ENCODE measurements at regions not wholly inside any gene's neighbourhood (a gene's known extent, or its start where the extent isn't known, plus 50 kb on each side); places are given as distances from the start of the nearest gene placed in this dataset.

GRCh38 chr7:50857804-50858489, 75.3 kb upstream of the GRB10 start:
- H3K4me2 ChIP-seq = no peak overlapping the region
- no peak overlapping the region for H3K4me3 ChIP-seq
- TF ChIP-seq CTCF (IDR thresholded peaks at IDR 0.05; ENCODE audit: poor library complexity) = no peak
- no peak for TF ChIP-seq EZH2 (IDR thresholded peaks at IDR 0.05; ENCODE audit: borderline replicate concordance)
- TF ChIP-seq EZH2phosphoT487 (IDR thresholded peaks at IDR 0.05; ENCODE audit: low read depth, severe bottlenecking, unreplicated experiment) = no peak
- H3K9me2 ChIP-seq (replicated peaks; ENCODE audit: insufficient read depth) = no peaks in the 10 kb centered on the region
- H4K20me1 ChIP-seq (ENCODE audit: insufficient read depth, poor library complexity, severe bottlenecking) = no peaks in the 10 kb centered on the region
- no peaks in the 10 kb centered on the region for H3K27me3 ChIP-seq
- H2AFZ ChIP-seq = no peak overlapping the region
- no peak overlapping the region for H3K27ac ChIP-seq
- no peaks in the 10 kb centered on the region for H3K36me3 ChIP-seq (replicated peaks; ENCODE audit: insufficient read depth, low read depth)
- WGBS (ENCODE audit: low lambda C conversion rate, missing lambda C conversion rate) = 91% methylated on average over 6 of the region's 6 CpGs
- no peaks in the 10 kb centered on the region for H3K79me2 ChIP-seq
- DNase-seq (ENCODE audit: low spot score) = no peak
- H3K9me3 ChIP-seq (ENCODE audit: low read depth) = no peaks in the 10 kb centered on the region
- H3K4me1 ChIP-seq (ENCODE audit: insufficient read depth) = no peaks in the 10 kb centered on the region

GRCh38 chr7:50856806-50857205, 74.1 kb upstream of the GRB10 start:
- no peak for DNase-seq (ENCODE audit: low spot score)
- no peaks in the 10 kb centered on the region for H3K27me3 ChIP-seq
- WGBS (ENCODE audit: low lambda C conversion rate, missing lambda C conversion rate) = 84% methylated on average over 5 of the region's 5 CpGs

GRCh38 chr7:50856231-50856630, 73.5 kb upstream of the GRB10 start:
- WGBS (ENCODE audit: low lambda C conversion rate, missing lambda C conversion rate) = 94% methylated on average over 4 of the region's 4 CpGs
- no peak overlapping the region for H2AFZ ChIP-seq
- no peak for TF ChIP-seq EZH2 (IDR thresholded peaks at IDR 0.05; ENCODE audit: borderline replicate concordance)
- TF ChIP-seq CTCF (IDR thresholded peaks at IDR 0.05; ENCODE audit: poor library complexity) = no peak
- TF ChIP-seq EZH2phosphoT487 (IDR thresholded peaks at IDR 0.05; ENCODE audit: low read depth, severe bottlenecking, unreplicated experiment) = no peak

More at GRCh38 chr7:50856806-50857205, 74.1 kb upstream of the GRB10 start:
- H3K79me2 ChIP-seq = no peaks in the 10 kb centered on the region
- TF ChIP-seq EZH2 (IDR thresholded peaks at IDR 0.05; ENCODE audit: borderline replicate concordance) = no peak
- TF ChIP-seq CTCF (IDR thresholded peaks at IDR 0.05; ENCODE audit: poor library complexity) = no peak
- no peak for TF ChIP-seq EZH2phosphoT487 (IDR thresholded peaks at IDR 0.05; ENCODE audit: low read depth, severe bottlenecking, unreplicated experiment)
- no peak overlapping the region for H3K4me3 ChIP-seq
- no peak overlapping the region for H3K4me2 ChIP-seq
- no peak overlapping the region for H2AFZ ChIP-seq
- H3K36me3 ChIP-seq (replicated peaks; ENCODE audit: insufficient read depth, low read depth) = no peaks in the 10 kb centered on the region
- H3K4me1 ChIP-seq (ENCODE audit: insufficient read depth) = no peaks in the 10 kb centered on the region
- H3K9me3 ChIP-seq (ENCODE audit: low read depth) = no peaks in the 10 kb centered on the region
- H3K9me2 ChIP-seq (replicated peaks; ENCODE audit: insufficient read depth) = no peaks in the 10 kb centered on the region
- no peaks in the 10 kb centered on the region for H4K20me1 ChIP-seq (ENCODE audit: insufficient read depth, poor library complexity, severe bottlenecking)
- H3K27ac ChIP-seq = no peak overlapping the region

More at GRCh38 chr7:50856231-50856630, 73.5 kb upstream of the GRB10 start:
- Histone ChIP-seq H3K36me3 (replicated peaks; ENCODE audit: insufficient read depth, low read depth) (no peaks in the 10 kb centered on the region), H3K9me3 (ENCODE audit: low read depth) (no peaks in the 10 kb centered on the region), H4K20me1 (ENCODE audit: insufficient read depth, poor library complexity, severe bottlenecking) (no peaks in the 10 kb centered on the region), H3K79me2 (no peaks in the 10 kb centered on the region), H3K9me2 (replicated peaks; ENCODE audit: insufficient read depth) (no peaks in the 10 kb centered on the region), H3K4me1 (ENCODE audit: insufficient read depth) (no peaks in the 10 kb centered on the region), H3K27me3 (no peaks in the 10 kb centered on the region), H3K27ac (no peak overlapping the region), H3K4me3 (no peak overlapping the region), H3K4me2 (no peak overlapping the region)
- no peak for DNase-seq (ENCODE audit: low spot score)
